BJ (cell line): ENCODE measurements at regions not wholly inside any gene's neighbourhood (a gene's known extent, or its start where the extent isn't known, plus 50 kb on each side); places are given as distances from the start of the nearest gene placed in this dataset.

Experiments used
- CTCF ChIA-PET: fragments of 350-600 bp; formaldehyde crosslinking; extraction: SDS; loops from one replicate; lab custom pipeline; 2021; ENCODE audit warnings: antibody characterized with exemption, inconsistent platforms; lab: Yijun Ruan, JAX
- POLR2A ChIA-PET: fragments of 300-600 bp; sonication (Branson Sonifier 250); formaldehyde crosslinking; extraction: SDS; loops from one replicate; lab custom pipeline; 2021; ENCODE audit warnings: antibody characterized with exemption; lab: Charles Lee
- DNase-seq: peaks from one replicate; pipeline ENCODE4 v3.0.0-alpha.2; 2011; ENCODE audit warnings: low read depth
- H3K27me3 ChIP-seq: 2 replicates; pipeline ENCODE4 v1.6.0; 2011; ENCODE audit warnings: low read length; ENCODE audit not compliant: control insufficient read depth, insufficient read depth
- H3K36me3 ChIP-seq: 2 replicates; pipeline ENCODE4 v1.5.1; 2011; ENCODE audit warnings: low read length; ENCODE audit not compliant: control insufficient read depth, insufficient read depth
- H3K4me3 ChIP-seq: 2 replicates; pipeline ENCODE4 v1.5.1; 2011; ENCODE audit warnings: low read depth, mild to moderate bottlenecking, control low read depth, low read length
- CTCF ChIP-seq: IDR thresholded peaks from 2 replicates; pipeline ENCODE4 v1.5.1; 2011; ENCODE audit warnings: low read depth, mild to moderate bottlenecking, control low read depth, inconsistent platforms, low read length, moderate library complexity; ENCODE audit not compliant: insufficient read depth

GRCh38 chr1:18032172-18032859, 75.3 kb upstream of the IGSF21 start:
- Histone ChIP-seq H3K36me3 (no peaks in the 10 kb centered on the region), H3K4me3 (no peak overlapping the region), H3K27me3 (peaks cover 1% of the 10 kb centered on the region; the same call in 1 of the 2 replicates)
- no peak for DNase-seq
- CTCF ChIA-PET: no interaction called here
- POLR2A ChIA-PET: no interaction called here
- no peak for TF ChIP-seq CTCF

GRCh38 chr1:18035145-18035544, 72.5 kb upstream of the IGSF21 start:
- H3K27me3 ChIP-seq: peaks cover 1% of the 10 kb centered on the region; the same call in 1 of the 2 replicates
- H3K4me3 ChIP-seq: no peak overlapping the region
- ChIA-PET CTCF (no interaction called here), POLR2A (no interaction called here)
- H3K36me3 ChIP-seq: no peaks in the 10 kb centered on the region
- TF ChIP-seq CTCF: no peak
- no peak for DNase-seq

GRCh38 chr1:18037651-18038050, 69.9 kb upstream of the IGSF21 start:
- ChIA-PET POLR2A (no interaction called here), CTCF (no interaction called here)
- Histone ChIP-seq H3K27me3 (peaks cover 1% of the 10 kb centered on the region; the same call in 1 of the 2 replicates), H3K36me3 (no peaks in the 10 kb centered on the region), H3K4me3 (no peak overlapping the region)
- TF ChIP-seq CTCF: no peak
- no peak for DNase-seq

- peaks cover 1% of the 10 kb centered on the region; the same call in 1 of the 2 replicates for H3K27me3 ChIP-seq
- TF ChIP-seq CTCF: no peak
- H3K36me3 ChIP-seq: no peaks in the 10 kb centered on the region
- POLR2A ChIA-PET: no interaction called here
- CTCF ChIA-PET: no interaction called here
- DNase-seq: no peak
- H3K4me3 ChIP-seq: no peak overlapping the region
Measured at GRCh38 chr1:18038051-18038450, 69.5 kb upstream of the IGSF21 start.

- TF ChIP-seq CTCF: no peak
- Histone ChIP-seq H3K4me3 (no peak overlapping the region), H3K36me3 (no peaks in the 10 kb centered on the region), H3K27me3 (peaks cover 1% of the 10 kb centered on the region; the same call in 1 of the 2 replicates)
- ChIA-PET CTCF (no interaction called here), POLR2A (no interaction called here)
- DNase-seq: no peak
Measured at GRCh38 chr1:18039102-18039501, 68.5 kb upstream of the IGSF21 start.
